Gastrocnemius medialis (tissue), 4 donors: ENCODE measurements at regions not wholly inside any gene's neighbourhood (a gene's known extent, or its start where the extent isn't known, plus 50 kb on each side); places are given as distances from the start of the nearest gene placed in this dataset.
"Not testable (repeated sequence)": the region's sequence is repeated elsewhere in the genome, so short reads cannot be mapped to it uniquely, and the experiment has no call there.

ENCODE experiments used
- ATAC-seq, 2 donors: fragments of 150-250 bp; one replicate each; pipeline ENCODE4 v1.9.1; 2016
- DNase-seq, 2 donors: peaks; one replicate each; pipeline ENCODE4 v3.0.0-alpha.2; 2019
- H3K27ac ChIP-seq, 4 donors: fragments of 200-600 bp; sonication (generic); 1 replicate in 1 of 4; 2 replicates in 3 of 4; pipeline ENCODE4 v1.5.1; 2016 to 2018; ENCODE audit warnings: mild to moderate bottlenecking in 2 of 4, moderate library complexity in 1 of 4
- H3K27me3 ChIP-seq, 3 donors: fragments of 200-600 bp; sonication (generic) in 2 of 3; 1 replicate in 1 of 3; 2 replicates in 2 of 3; pipeline versions ENCODE4 v1.5.1 to v1.6.0; 2016 to 2019; ENCODE audit warnings: mild to moderate bottlenecking in 1 of 3, moderate library complexity in 1 of 3
- H3K36me3 ChIP-seq, 2 donors: fragments of 200-600 bp; sonication (generic) in 1 of 2; one replicate each; pipeline ENCODE4 v1.5.1; 2017 to 2018
- H3K4me1 ChIP-seq, 2 donors: fragments of 200-600 bp; sonication (generic) in 1 of 2; one replicate each; pipeline ENCODE4 v1.5.1; 2016 to 2017; ENCODE audit warnings: mild to moderate bottlenecking in 2 of 2
- H3K4me3 ChIP-seq, 4 donors: fragments of 200-600 bp; sonication (generic) in 3 of 4; 1 replicate in 1 of 4; 2 replicates in 3 of 4; pipeline ENCODE4 v1.5.1; 2016 to 2019; ENCODE audit warnings: mild to moderate bottlenecking in 2 of 4
- H3K9me3 ChIP-seq, 3 donors: fragments of 200-600 bp; sonication (generic) in 2 of 3; 1 replicate in 1 of 3; 2 replicates in 2 of 3; pipeline ENCODE4 v1.5.1; 2016 to 2019
- CTCF ChIP-seq, 5 experiments: fragments of 450-650 bp in 3 of 5; fragments of 200-600 bp in 2 of 5; sonication (generic) in 2 of 5; IDR thresholded peaks in 4 of 5; conservative IDR thresholded peaks in 1 of 5; 1 replicate in 4 of 5; 2 replicates in 1 of 5; pipeline ENCODE4 v1.5.1; 2016 to 2019; ENCODE audit warnings: antibody characterized with exemption in 5 of 5, mild to moderate bottlenecking in 3 of 5, moderate library complexity in 3 of 5
- POLR2A ChIP-seq, 2 donors: fragments of 450-650 bp; IDR thresholded peaks; one replicate each; pipeline ENCODE4 v1.6.1; 2017; ENCODE audit warnings: antibody characterized with exemption in 2 of 2, mild to moderate bottlenecking in 2 of 2, moderate library complexity in 2 of 2
- in situ Hi-C, 4 donors: fragments of 200-750 bp; cut with MboI; loops; one replicate each; pipeline versions ENCODE4 v1.15.0 to v1.8.0; 2017; ENCODE audit warnings: low sequenced_read_pairs in 4 of 4
- intact Hi-C: fragments of 100-400 bp; cut with DNase I; formaldehyde crosslinking; loops from one replicate; pipeline ENCODE4 v1.15.1; 2023; ENCODE audit warnings: low total_unique reads

- TF ChIP-seq CTCF (IDR thresholded peaks at IDR 0.05 in 4 of 5, conservative IDR thresholded peaks at IDR 0.05 in 1 of 5): no peak
- TF ChIP-seq POLR2A (IDR thresholded peaks at IDR 0.05): no peak
- in situ Hi-C loops (no loop called here), intact Hi-C loops (no loop called here)
- no peak for ATAC-seq
- DNase-seq: no peak
- Histone ChIP-seq H3K9me3 (no peaks in the 10 kb centered on the region), H3K4me1 (no peaks in the 10 kb centered on the region), H3K27me3 (no peaks in the 10 kb centered on the region), H3K27ac (no peak overlapping the region), H3K4me3 (no peak overlapping the region), H3K36me3 (no peaks in the 10 kb centered on the region)
Measured at GRCh38 chr6:78243519-78243918, 590.7 kb downstream of the MEI4 start.

- Histone ChIP-seq H3K27me3 (no peaks in the 10 kb centered on the region), H3K4me3 (no peak overlapping the region), H3K36me3 (no peaks in the 10 kb centered on the region), H3K9me3 (no peaks in the 10 kb centered on the region), H3K27ac (no peak overlapping the region), H3K4me1 (no peaks in the 10 kb centered on the region)
- in situ Hi-C loops (no loop called here), intact Hi-C loops (no loop called here)
- ATAC-seq: no peak
- no peak for DNase-seq
- TF ChIP-seq POLR2A (IDR thresholded peaks at IDR 0.05) (no peak), CTCF (IDR thresholded peaks at IDR 0.05 in 4 of 5, conservative IDR thresholded peaks at IDR 0.05 in 1 of 5) (no peak)
Measured at GRCh38 chr6:78251931-78252330, 599.1 kb downstream of the MEI4 start.

- no peaks in the 10 kb centered on the region for H3K9me3 ChIP-seq
- H3K4me3 ChIP-seq: no peak overlapping the region
- ATAC-seq (no peak), DNase-seq (no peak)
- H3K27ac ChIP-seq: no peak overlapping the region
- no peaks in the 10 kb centered on the region for H3K27me3 ChIP-seq
- intact Hi-C loops (no loop called here), in situ Hi-C loops (no loop called here)
- TF ChIP-seq POLR2A (IDR thresholded peaks at IDR 0.05): no peak
- TF ChIP-seq CTCF (IDR thresholded peaks at IDR 0.05 in 4 of 5, conservative IDR thresholded peaks at IDR 0.05 in 1 of 5): no peak
- H3K36me3 ChIP-seq: no peaks in the 10 kb centered on the region
- H3K4me1 ChIP-seq: no peaks in the 10 kb centered on the region
Measured at GRCh38 chr6:78253618-78254017, 600.8 kb downstream of the MEI4 start.

- Histone ChIP-seq H3K9me3 (no peaks in the 10 kb centered on the region), H3K4me1 (no peaks in the 10 kb centered on the region), H3K27ac (no peak overlapping the region), H3K4me3 (no peak overlapping the region), H3K36me3 (no peaks in the 10 kb centered on the region), H3K27me3 (no peaks in the 10 kb centered on the region)
- TF ChIP-seq POLR2A (IDR thresholded peaks at IDR 0.05) (no peak), CTCF (IDR thresholded peaks at IDR 0.05 in 4 of 5, conservative IDR thresholded peaks at IDR 0.05 in 1 of 5) (no peak)
- in situ Hi-C loops (no loop called here), intact Hi-C loops (no loop called here)
- ATAC-seq (no peak), DNase-seq (no peak)
Measured at GRCh38 chr6:78259935-78260334, 607.1 kb downstream of the MEI4 start.

GRCh38 chr6:78260427-78260826, 606.9 kb upstream of the IRAK1BP1 start:
- H3K36me3 ChIP-seq, in situ Hi-C loops, H3K4me1 ChIP-seq, H3K4me3 ChIP-seq, ATAC-seq, H3K9me3 ChIP-seq, DNase-seq, H3K27ac ChIP-seq, intact Hi-C loops, H3K27me3 ChIP-seq: not testable (repeated sequence)
